Bronchial epithelial cell (primary cell): ENCODE measurements at regions not wholly inside any gene's neighbourhood (a gene's known extent, or its start where the extent isn't known, plus 50 kb on each side); places are given as distances from the start of the nearest gene placed in this dataset.

Source experiments
- DNase-seq: peaks from one replicate; pipeline ENCODE4 v3.0.0-alpha.2; 2010; ENCODE audit warnings: low read depth
- FAIRE-seq: peaks from 2 replicates; lab custom pipeline; 2011; peaks lifted over from hg19 to GRCh38; lab: Jason Lieb, UNC
- H3K27me3 ChIP-seq: 2 replicates; pipeline ENCODE4 v1.5.1; 2011; ENCODE audit warnings: low read length; ENCODE audit not compliant: control insufficient read depth, insufficient read depth
- H3K36me3 ChIP-seq: 2 replicates; pipeline ENCODE4 v1.5.1; 2011; ENCODE audit warnings: low read length; ENCODE audit not compliant: control insufficient read depth, insufficient read depth
- H3K4me3 ChIP-seq: 2 replicates; pipeline ENCODE4 v1.5.1; 2011; ENCODE audit warnings: mild to moderate bottlenecking, low read depth, low read length, control low read depth
- TF ChIP-seq, protein P1 (sequence below): IDR thresholded peaks from 2 replicates; pipeline ENCODE4 v1.5.1; 2011; ENCODE audit warnings: mild to moderate bottlenecking, moderate library complexity, low read length, control low read depth, inconsistent platforms; ENCODE audit not compliant: insufficient read depth, severe bottlenecking

DNA sequence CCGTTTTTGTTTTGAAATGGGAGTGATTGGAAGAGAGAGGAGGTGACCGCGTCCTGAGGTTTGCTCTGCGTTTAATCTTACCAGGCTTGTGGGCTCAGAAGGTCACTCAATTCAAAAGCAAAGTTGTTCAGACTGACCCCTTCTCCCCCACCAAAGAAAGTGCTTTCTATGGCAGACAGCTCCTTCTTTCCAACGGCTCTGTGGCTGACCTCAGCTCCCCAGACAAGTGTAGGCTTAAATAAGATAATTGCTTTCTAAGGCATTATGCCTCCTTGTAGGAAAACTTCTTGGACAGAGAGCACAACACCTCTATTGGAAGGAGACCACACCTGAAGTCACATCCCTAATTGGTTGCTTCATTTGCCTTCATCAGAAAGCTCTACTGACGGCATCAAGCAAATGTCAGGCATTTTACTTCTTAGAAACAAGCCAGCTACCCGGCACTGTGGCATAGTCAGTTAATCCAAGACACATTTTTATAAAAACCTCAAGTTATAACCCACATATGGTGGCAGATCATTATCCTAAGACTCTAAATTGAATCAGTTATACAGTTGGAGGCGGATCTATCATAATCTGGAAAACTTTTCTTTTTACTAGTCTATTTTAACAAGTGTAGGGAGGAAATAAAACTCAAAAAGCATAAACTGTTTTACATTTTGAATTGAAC is 94.9 kb downstream of the TMEM174 start:
- Histone ChIP-seq H3K27me3 (peaks cover 3% of the 10 kb centered on the region), H3K36me3 (no peaks in the 10 kb centered on the region), H3K4me3 (no peak overlapping the region)
- TF ChIP-seq, protein P1, sequence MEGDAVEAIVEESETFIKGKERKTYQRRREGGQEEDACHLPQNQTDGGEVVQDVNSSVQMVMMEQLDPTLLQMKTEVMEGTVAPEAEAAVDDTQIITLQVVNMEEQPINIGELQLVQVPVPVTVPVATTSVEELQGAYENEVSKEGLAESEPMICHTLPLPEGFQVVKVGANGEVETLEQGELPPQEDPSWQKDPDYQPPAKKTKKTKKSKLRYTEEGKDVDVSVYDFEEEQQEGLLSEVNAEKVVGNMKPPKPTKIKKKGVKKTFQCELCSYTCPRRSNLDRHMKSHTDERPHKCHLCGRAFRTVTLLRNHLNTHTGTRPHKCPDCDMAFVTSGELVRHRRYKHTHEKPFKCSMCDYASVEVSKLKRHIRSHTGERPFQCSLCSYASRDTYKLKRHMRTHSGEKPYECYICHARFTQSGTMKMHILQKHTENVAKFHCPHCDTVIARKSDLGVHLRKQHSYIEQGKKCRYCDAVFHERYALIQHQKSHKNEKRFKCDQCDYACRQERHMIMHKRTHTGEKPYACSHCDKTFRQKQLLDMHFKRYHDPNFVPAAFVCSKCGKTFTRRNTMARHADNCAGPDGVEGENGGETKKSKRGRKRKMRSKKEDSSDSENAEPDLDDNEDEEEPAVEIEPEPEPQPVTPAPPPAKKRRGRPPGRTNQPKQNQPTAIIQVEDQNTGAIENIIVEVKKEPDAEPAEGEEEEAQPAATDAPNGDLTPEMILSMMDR, result no peak
- no peak for FAIRE-seq
- no peak for DNase-seq

DNA sequence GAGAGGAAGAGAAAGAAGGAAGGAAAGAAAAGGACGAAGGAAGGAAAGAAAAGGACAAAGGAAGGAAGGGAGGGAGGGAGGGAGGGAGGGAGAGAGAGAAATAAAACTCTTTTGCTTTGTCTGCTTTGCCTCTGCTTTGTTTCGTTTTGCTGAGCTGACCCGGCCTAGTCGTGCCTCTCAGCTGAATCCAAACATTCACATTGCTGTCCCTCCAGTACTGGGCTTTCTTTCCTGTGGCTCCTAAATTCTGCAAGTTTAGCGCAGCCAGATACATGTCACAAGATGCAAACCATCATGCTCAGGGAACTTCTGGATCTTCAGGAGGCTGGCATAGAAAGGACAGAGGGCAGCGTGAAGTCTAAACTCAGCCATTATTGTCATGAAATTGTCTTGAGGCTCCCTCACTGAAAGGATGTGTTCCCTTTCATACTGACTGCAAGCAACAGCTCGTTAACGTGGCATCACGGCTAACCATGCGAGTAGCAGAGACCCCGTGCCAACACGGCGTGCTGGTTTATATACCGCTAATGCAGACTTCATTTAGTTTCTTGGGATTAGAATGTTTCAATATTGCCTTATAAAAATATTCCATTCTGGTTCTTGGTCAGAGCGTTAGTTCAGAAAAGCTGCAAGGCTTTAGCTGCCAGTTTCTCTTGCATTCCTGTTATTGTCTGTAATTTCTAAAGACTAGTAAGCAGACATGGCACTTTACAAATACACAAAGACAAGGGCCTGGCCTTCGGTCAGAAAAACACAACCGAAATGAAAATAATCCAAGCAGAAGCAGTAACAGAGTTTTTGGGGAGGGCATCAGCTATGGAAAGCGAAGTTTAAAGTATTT is 94.2 kb downstream of the TMEM174 start:
- Histone ChIP-seq H3K36me3 (no peaks in the 10 kb centered on the region), H3K4me3 (no peak overlapping the region), H3K27me3 (no peaks in the 10 kb centered on the region)
- FAIRE-seq, result peak; percentile 76
- DNase-seq, result no peak
- TF ChIP-seq, protein P1, result no peak

DNA sequence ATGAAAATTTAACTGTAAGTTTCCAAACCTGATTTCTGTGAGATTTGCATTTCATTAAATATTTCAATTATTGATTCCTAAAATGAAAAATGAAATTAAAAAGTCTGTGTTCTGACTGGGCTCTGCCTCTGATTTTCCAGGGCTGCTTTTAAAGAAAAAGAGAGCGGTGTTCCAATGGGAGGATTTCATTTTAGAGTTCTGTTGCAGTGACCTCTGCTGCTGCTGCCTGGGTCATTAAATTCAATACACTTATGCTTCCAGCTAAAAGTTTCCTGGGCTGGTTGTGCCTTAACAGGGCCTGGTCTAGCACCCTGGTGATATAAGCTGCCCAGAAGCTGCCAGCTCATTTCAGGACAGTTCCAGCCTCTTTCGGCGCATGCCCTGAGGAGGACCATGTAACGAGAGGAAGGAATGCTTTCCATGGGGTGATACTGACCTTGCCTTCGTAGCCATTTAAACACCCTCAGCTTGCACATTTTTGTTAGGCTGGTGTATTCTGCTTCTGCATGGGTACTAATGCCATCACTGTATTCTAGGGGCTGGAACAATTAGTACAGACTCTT is 93.3 kb downstream of the TMEM174 start:
- DNase-seq (no peak), FAIRE-seq (no peak)
- Histone ChIP-seq H3K27me3 (no peaks in the 10 kb centered on the region), H3K36me3 (no peaks in the 10 kb centered on the region), H3K4me3 (no peak overlapping the region)
- TF ChIP-seq, protein P1, result no peak

DNA sequence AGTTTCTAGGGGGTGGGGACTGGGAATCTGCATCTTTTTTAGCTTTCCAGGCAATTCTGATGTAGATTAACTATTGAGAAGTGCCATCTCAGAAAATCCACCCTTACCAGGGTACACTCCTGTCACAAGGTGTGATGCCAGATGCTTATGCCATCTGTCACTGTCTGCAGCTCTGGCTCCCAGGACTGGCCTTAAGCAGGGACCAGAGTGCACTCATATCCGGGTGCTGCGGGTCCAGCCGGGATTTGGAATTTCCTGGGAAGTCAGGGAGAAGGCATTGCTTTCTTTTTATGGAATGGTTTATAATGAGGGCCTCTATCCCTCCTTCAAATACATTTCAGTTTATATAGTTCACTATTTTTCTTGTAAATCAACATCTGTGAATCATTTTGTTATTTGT is 92.6 kb downstream of the TMEM174 start:
- no peak overlapping the region for H3K4me3 ChIP-seq
- DNase-seq, result no peak
- TF ChIP-seq, protein P1, result no peak
- no peaks in the 10 kb centered on the region for H3K27me3 ChIP-seq
- FAIRE-seq, result no peak
- H3K36me3 ChIP-seq, result no peaks in the 10 kb centered on the region

DNA sequence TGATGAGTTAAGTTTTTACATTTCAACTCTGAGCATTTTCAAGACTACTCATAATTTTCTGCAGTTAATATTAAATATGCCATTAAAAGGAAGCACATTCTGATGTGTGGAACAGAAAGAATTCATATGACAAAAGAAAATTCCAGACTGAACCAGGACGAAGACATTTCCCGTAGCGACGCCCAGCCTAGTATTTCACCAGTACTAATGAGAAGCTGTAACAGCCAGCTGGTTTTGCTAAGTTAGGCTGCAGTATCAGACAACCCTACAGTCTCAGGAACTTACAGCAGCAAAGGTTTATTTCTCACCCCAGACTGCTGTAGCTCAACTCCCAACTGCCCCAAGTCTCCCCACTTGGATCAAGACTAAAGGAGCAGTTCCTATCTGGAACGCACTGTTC is 91.6 kb downstream of the TMEM174 start:
- Histone ChIP-seq H3K4me3 (no peak overlapping the region), H3K27me3 (no peaks in the 10 kb centered on the region), H3K36me3 (no peaks in the 10 kb centered on the region)
- TF ChIP-seq, protein P1, result no peak
- FAIRE-seq (no peak), DNase-seq (no peak)
